HL-60/S4 treated with retinoic acid at 250 ng/mL for 4 days and 3 days (cell line): ENCODE measurements at regions not wholly inside any gene's neighbourhood (a gene's known extent, or its start where the extent isn't known, plus 50 kb on each side); places are given as distances from the start of the nearest gene placed in this dataset.

Source experiments
- in situ Hi-C: fragments of 300-500 bp; cut with MboI; formaldehyde crosslinking; loops from 2 replicates; pipeline ENCODE4 v1.7.0; 2022; ENCODE audit warnings: low sequenced_read_pairs

- in situ Hi-C loops: no loop called here
Observed at GRCh38 chr15:38646716-38647115, 82.1 kb upstream of the RASGRP1 start.

GRCh38 chr15:38647683-38648082 is 83.1 kb upstream of the RASGRP1 start:
- in situ Hi-C loops: no loop called here

GRCh38 chr15:38648121-38648843 is 83.7 kb upstream of the RASGRP1 start:
- in situ Hi-C loops: no loop called here

- in situ Hi-C loops: no loop called here
Observed at GRCh38 chr15:38650384-38650783, 85.8 kb upstream of the RASGRP1 start.

- in situ Hi-C loops: no loop called here
Observed at GRCh38 chr15:38650936-38651327, 86.3 kb upstream of the RASGRP1 start.

- in situ Hi-C loops: no loop called here
Observed at GRCh38 chr15:38651328-38652038, 86.9 kb upstream of the RASGRP1 start.

GRCh38 chr15:38652183-38652794 is 87.7 kb upstream of the RASGRP1 start:
- in situ Hi-C loops: no loop called here

GRCh38 chr15:38652998-38653397 is 88.4 kb upstream of the RASGRP1 start:
- in situ Hi-C loops: no loop called here

GRCh38 chr15:38658431-38658830 is 93.8 kb upstream of the RASGRP1 start:
- in situ Hi-C loops: no loop called here

- in situ Hi-C loops: no loop called here
Observed at GRCh38 chr15:38660738-38661137, 96.1 kb upstream of the RASGRP1 start.

GRCh38 chr15:38662033-38662802 is 97.6 kb upstream of the RASGRP1 start:
- in situ Hi-C loops: no loop called here

GRCh38 chr15:38662805-38663204 is 98.2 kb upstream of the RASGRP1 start:
- in situ Hi-C loops: no loop called here

- in situ Hi-C loops: no loop called here
Observed at GRCh38 chr15:38665586-38666305, 101.1 kb upstream of the RASGRP1 start.

GRCh38 chr15:38666865-38667510 is 102.4 kb upstream of the RASGRP1 start:
- in situ Hi-C loops: no loop called here

GRCh38 chr15:38667890-38668850 is 103.6 kb upstream of the RASGRP1 start:
- in situ Hi-C loops: no loop called here

GRCh38 chr15:38668898-38669391 is 104.3 kb upstream of the RASGRP1 start:
- in situ Hi-C loops: no loop called here

- in situ Hi-C loops: no loop called here
Observed at GRCh38 chr15:38670128-38671005, 105.8 kb upstream of the RASGRP1 start.

GRCh38 chr15:38671006-38671387 is 106.4 kb upstream of the RASGRP1 start:
- in situ Hi-C loops: no loop called here
